ENCODE measurements at regions not wholly inside any gene's neighbourhood (a gene's known extent, or its start where the extent isn't known, plus 50 kb on each side); places are given as distances from the start of the nearest gene placed in this dataset.

DNA sequence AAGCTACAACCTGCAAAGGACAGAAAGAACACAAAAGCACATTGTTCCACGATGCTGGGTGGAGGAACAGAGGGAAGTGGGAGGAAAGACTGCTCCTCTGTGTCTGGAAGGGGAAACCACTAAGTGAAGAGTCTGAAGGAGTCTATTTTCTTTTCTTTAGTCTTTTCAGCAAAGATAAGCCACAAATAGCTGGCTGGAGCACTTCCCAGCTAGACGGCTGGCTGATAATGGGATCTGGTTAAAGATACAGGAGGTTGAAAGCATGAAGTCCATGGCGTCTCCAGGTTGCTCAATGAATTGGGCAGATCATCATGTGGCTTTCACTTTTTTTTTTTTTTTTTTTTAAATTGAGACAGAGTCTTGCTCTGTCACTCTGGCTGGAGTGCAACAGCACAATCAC lies 154.0 kb upstream of the KCNG1 start:
- Histone ChIP-seq H2AK9ac (replicated peaks; ENCODE audit: low read depth, low read length, poor library complexity) (no peak overlapping the region), H3K4me3 (ENCODE audit: insufficient read depth, low read depth, low read length) (no peak overlapping the region), H3K4ac (ENCODE audit: low read depth, low read length) (no peak overlapping the region), H2AFZ (replicated peaks; ENCODE audit: low read length, poor library complexity) (no peak overlapping the region), H3K9ac (ENCODE audit: low read depth, low read length) (no peak overlapping the region), H2BK5ac (ENCODE audit: low read depth, low read length, poor library complexity, severe bottlenecking) (no peak overlapping the region), H2BK120ac (ENCODE audit: low read depth, low read length) (no peak overlapping the region), H3K4me1 (ENCODE audit: control insufficient read depth, insufficient read depth, low read length) (no peaks in the 10 kb centered on the region), H4K8ac (ENCODE audit: low read depth in 2 of 2, low read length in 2 of 2) (no peak overlapping the region), H2BK15ac (ENCODE audit: low read depth, low read length) (no peak overlapping the region), H3K9me1 (ENCODE audit: insufficient read depth, low read length) (no peaks in the 10 kb centered on the region), H3K79me1 (ENCODE audit: low read depth in 1 of 2, low read length in 2 of 2) (no peaks in the 10 kb centered on the region), H3K18ac (ENCODE audit: low read depth, low read length) (no peak overlapping the region), H2BK20ac (ENCODE audit: low read depth, low read length) (no peak overlapping the region), H3K36me3 (ENCODE audit: control insufficient read depth, insufficient read depth, low read length) (no peaks in the 10 kb centered on the region), H4K20me1 (ENCODE audit: insufficient read depth, low read length) (no peaks in the 10 kb centered on the region), H2AK5ac (ENCODE audit: low read depth, low read length) (no peak overlapping the region), H3K27ac (ENCODE audit: insufficient read depth, low read length) (no peak overlapping the region), H3K23ac (ENCODE audit: low read depth, low read length) (no peak overlapping the region), H3K9me3 (ENCODE audit: control insufficient read depth, insufficient read depth, low read length) (no peaks in the 10 kb centered on the region), H3K27me3 (ENCODE audit: control insufficient read depth, insufficient read depth, low read length) (peaks cover 51% of the 10 kb centered on the region), H4K91ac (ENCODE audit: insufficient read depth, low read depth, low read length) (no peak overlapping the region), H3K4me2 (ENCODE audit: low read depth, low read length) (no peak overlapping the region), H3K14ac (replicated peaks; ENCODE audit: low read depth, low read length) (no peak overlapping the region), H3K56ac (ENCODE audit: extremely low read depth, insufficient read depth, low read length) (no peak overlapping the region), H4K5ac (ENCODE audit: low read depth, low read length) (no peak overlapping the region)
- ChIA-PET CTCF (no interaction called here), POLR2A (ENCODE audit: unreplicated experiment) (no interaction called here)
- in situ Hi-C loops (cut with MboI; ENCODE audit: low sequenced_read_pairs), result no loop called here
- TF ChIP-seq, protein P1, sequence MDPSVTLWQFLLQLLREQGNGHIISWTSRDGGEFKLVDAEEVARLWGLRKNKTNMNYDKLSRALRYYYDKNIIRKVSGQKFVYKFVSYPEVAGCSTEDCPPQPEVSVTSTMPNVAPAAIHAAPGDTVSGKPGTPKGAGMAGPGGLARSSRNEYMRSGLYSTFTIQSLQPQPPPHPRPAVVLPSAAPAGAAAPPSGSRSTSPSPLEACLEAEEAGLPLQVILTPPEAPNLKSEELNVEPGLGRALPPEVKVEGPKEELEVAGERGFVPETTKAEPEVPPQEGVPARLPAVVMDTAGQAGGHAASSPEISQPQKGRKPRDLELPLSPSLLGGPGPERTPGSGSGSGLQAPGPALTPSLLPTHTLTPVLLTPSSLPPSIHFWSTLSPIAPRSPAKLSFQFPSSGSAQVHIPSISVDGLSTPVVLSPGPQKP (IDR thresholded peaks at IDR 0.05; ENCODE audit: borderline replicate concordance, low read depth, low read length), result no peak
- TF ChIP-seq RCOR1 (IDR thresholded peaks at IDR 0.05; ENCODE audit: insufficient replicate concordance, low read length), result no peak
- no peak for TF ChIP-seq SMC3 (IDR thresholded peaks at IDR 0.05; ENCODE audit: low read depth, low read length)
- TF ChIP-seq, protein P2, sequence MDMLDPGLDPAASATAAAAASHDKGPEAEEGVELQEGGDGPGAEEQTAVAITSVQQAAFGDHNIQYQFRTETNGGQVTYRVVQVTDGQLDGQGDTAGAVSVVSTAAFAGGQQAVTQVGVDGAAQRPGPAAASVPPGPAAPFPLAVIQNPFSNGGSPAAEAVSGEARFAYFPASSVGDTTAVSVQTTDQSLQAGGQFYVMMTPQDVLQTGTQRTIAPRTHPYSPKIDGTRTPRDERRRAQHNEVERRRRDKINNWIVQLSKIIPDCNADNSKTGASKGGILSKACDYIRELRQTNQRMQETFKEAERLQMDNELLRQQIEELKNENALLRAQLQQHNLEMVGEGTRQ (IDR thresholded peaks at IDR 0.05; ENCODE audit: low read depth, low read length), result no peak
- TF ChIP-seq CHD1 (IDR thresholded peaks at IDR 0.05; ENCODE audit: low read depth, low read length), result no peak
- no peak for TF ChIP-seq CEBPB (IDR thresholded peaks at IDR 0.05; ENCODE audit: low read depth, low read length)
- no peak for TF ChIP-seq NFE2L2 (IDR thresholded peaks at IDR 0.05; ENCODE audit: low read depth, low read length)
- TF ChIP-seq RFX5 (IDR thresholded peaks at IDR 0.05; ENCODE audit: low read depth, low read length), result no peak
- TF ChIP-seq MAZ (IDR thresholded peaks at IDR 0.05; ENCODE audit: borderline replicate concordance, low read depth, low read length), result no peak
- intact Hi-C loops (cut with micrococcal nuclease), result no loop called here
- no peak for ATAC-seq (ENCODE audit: low read depth)
- dilution Hi-C loops (cut with HindIII; ENCODE audit: low sequenced_read_pairs, unreplicated experiment), result no loop called here
- peak; percentile 18 for DNase-seq
- BruUV-seq (replicated peaks), result no TSS peak
- WGBS, 2 experiments (ENCODE audit: extremely low coverage in 2 of 2, insufficient read length in 1 of 2), result no CpG with 5 or more reads among the region's 3 CpGs

Data from IMR-90 (cell line).